HG02610 (cell line): ENCODE measurements at regions not wholly inside any gene's neighbourhood (a gene's known extent, or its start where the extent isn't known, plus 50 kb on each side); places are given as distances from the start of the nearest gene placed in this dataset.
"Not testable (repeated sequence)": the region's sequence is repeated elsewhere in the genome, so short reads cannot be mapped to it uniquely, and the experiment has no call there.

Experiments used
- ATAC-seq: cut with Tn5 transposase; IDR thresholded peaks from one replicate; pipeline ENCODE4 v1.9.1; 2021; ENCODE audit warnings: mild to moderate bottlenecking, moderate library complexity; ENCODE audit not compliant: unreplicated experiment

DNA sequence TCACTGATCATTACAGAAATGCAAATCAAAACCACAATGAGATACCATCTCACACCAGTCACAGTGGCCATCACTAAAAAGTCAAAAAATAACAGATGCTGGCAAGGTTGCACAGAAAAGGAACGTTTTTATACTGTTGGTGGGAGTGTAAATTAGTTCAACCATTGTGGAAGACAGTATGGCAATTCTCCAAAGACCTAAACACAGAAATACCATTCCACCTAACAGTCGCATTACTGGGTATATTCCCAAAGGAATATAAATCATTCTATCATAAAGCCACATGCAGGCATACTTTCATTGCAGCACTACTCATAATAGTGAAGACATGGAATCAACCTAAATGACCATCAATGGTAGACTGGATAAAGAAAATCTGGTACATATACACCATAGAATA, 83.2 kb upstream of the ARID5B start:
- not testable (repeated sequence) for ATAC-seq

DNA sequence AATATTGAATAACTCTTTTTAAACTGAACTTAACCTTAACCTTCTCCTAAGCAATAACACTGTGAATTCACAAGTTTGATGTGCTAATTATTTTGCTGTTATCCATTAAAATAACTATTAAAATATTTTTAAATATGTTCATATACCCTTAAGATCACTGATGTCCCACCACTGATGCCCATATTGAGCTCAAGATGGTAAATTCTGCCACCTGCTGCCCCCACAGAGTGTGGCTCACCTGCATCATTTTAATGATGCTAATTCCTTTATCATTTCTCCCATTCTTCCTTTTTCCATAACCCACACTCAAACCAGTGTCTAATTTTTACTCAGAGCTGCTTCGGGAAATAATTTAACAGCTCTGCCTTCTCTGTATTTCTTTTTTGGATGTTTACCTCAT, 82.3 kb upstream of the ARID5B start:
- no peak for ATAC-seq

DNA sequence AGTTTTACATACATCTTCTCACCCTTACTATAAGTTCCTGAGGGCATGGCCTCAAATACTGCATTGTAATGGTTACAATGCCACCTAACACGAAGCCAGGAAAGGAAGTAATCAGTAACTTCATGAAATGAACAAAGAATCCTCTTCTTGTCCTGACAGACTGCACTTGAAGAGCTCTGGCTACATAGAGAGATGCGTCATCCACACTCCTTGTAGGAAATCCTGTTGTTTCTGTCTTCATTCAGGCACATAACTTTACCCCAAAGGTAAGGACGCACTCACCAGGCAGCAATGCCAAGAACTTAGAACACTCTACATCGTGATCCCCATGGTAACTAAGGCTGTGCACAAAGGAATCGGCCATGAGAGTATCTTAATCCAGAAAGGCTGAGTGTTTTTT, 80.3 kb upstream of the ARID5B start:
- no peak for ATAC-seq

GRCh38 chr10:61821693-61822092, 79.8 kb upstream of the ARID5B start:
- no peak for ATAC-seq

GRCh38 chr10:61822096-61822495, 79.4 kb upstream of the ARID5B start:
- no peak for ATAC-seq

DNA sequence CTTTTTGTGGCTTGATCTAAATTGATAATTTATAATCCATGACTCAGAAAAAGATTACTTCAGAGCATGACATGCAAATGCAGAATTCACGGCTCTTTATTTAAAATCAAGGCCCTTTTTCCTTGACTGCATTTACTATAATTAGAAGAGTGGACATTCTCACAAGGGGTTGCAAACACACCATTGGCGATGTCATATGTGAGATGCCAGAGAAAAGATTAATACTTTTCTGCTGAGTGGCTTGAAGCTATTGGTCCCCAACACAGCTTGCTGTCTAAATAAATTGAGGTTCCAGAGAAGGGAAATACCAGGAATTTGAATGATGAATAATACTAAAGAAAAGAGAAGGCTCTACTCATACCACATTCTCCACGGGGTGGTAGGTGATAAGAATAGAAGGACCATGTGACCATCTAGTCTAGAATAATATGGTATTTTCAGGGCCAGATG, 78.7 kb upstream of the ARID5B start:
- no peak for ATAC-seq

DNA sequence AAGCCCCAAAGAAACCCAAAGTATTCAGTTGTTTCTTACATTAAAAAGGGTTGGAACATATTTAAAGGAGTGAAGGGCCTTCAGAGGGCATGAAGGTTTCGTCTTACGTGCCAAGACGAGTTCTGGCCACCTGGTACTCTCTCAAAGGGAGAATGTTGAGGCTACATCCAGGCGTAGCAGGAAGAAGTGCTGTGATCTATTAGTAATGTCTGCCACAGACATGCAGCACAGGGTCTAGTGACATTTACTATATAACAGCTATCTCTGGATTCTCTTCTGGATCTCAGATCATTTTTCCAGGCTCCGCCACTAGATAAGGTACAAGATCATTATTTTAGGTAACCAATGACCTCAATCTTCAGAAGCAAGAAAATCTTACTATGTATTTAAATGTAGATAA, 76.5 kb upstream of the ARID5B start:
- ATAC-seq = no peak

DNA sequence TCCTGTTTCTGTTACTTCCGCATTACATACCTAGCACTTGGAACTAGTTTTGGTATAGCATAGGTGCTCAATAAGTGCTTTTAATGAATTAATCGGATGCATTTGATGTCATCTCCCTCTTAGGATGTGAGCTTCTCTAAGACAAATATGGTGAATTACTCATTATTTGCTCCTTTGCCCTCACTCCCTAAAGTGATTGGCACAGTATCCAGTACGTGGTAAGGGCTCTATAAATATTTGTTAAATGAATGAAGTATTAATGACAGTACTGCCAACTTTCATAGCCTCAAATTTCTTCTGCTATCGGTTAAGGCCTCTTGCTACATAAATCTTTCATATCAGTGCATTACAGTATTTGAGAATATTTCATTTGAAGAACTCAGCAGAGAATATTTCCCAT, 75.9 kb upstream of the ARID5B start:
- no peak for ATAC-seq

GRCh38 chr10:61828034-61828433, 73.5 kb upstream of the ARID5B start:
- no peak for ATAC-seq

DNA sequence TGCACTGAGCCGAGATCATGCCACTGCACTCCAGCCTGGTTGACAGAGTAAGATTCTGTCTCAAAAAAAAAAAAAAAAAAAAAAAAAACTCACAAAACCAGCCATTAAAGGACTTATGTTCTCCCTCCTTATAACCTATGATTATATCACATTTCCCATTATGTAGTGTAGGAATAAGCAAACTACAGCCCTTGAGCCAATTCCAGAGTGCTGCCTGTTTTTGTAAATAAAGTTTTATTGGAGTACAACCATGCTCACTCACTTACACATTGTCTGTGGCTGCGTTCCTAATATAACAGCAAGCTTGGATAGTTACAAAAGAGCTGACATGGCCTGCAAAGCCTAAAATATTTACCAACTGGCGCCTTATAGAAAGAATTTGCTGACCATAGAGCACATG, 72.7 kb upstream of the ARID5B start:
- no peak for ATAC-seq

DNA sequence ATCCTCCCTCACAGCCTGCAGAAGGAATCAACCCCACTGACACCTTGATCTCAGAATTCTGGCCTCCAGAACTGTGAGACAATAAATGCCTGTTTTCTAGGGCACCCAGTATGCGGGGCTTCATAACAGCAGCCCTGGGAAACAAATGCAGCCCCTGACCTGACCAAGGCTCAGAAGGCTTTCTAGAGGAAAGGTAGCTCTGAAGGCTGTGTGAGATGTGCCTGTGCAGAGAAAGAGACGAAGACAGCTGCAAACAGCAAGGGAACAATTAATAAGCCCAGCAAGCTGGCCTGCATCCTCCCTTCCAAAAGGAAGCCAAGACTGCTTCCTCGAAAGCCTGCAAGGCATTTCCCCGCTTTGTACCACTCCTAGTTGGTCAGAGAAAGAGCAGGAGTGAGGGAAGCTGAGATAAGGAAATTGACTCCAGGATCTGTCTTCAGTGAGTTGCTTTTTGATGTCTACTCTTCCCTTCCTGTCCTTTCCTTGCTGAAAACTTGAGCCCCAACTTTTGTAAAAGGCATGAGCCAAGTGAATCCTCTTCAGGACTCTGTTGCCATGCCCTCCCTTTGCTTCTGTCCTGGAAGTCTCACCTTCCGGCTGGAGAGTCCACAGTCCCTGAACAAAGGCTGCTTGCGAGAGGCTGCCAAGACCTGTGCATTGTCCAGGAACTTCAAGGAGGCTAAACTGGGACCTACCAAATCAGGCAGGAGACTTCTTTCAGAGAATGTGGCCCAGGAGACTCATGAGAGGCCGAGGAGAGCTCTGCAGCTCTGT, 71.2 kb upstream of the ARID5B start:
- no peak for ATAC-seq

DNA sequence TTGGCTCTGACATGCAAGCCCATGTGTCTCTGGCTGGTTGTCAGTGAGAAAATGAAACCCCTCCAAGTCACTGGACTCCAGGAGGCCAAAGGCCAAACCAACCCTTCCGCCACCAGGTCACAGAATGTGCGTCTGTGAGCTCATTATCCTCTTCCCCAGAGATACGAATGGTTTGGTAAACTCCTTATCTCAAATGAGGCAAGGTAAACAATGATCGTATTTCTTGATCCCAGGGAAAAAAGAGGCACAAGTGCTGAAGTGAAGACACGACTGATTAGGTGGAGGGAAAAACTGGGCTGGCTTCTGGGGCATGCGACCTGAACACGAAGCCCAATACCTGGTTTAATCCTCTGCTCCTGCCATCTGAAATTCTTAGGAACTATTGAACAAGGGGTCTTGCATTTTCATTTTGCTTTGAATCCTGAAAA, 70.6 kb upstream of the ARID5B start:
- ATAC-seq = no peak

GRCh38 chr10:61832866-61833481, 68.5 kb upstream of the ARID5B start:
- ATAC-seq = no peak

DNA sequence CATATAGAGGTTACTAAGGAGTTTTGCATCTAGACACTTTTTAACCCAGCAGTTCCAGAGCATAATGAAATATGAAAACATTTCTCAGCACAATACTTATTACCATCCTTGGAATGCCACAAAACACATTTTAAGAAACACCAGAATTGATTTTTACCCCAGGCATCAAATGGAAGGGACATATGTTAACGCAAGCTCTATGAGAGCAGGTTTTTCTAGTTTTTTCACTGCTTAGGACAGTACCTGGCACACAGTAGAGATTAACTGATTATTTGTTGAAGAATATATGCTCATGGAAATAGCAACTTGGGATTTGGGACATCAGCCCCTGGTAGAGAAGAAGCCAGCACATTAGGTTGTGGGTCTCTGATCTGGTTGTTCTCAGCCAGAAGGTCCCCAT, 67.0 kb upstream of the ARID5B start:
- ATAC-seq = no peak

DNA sequence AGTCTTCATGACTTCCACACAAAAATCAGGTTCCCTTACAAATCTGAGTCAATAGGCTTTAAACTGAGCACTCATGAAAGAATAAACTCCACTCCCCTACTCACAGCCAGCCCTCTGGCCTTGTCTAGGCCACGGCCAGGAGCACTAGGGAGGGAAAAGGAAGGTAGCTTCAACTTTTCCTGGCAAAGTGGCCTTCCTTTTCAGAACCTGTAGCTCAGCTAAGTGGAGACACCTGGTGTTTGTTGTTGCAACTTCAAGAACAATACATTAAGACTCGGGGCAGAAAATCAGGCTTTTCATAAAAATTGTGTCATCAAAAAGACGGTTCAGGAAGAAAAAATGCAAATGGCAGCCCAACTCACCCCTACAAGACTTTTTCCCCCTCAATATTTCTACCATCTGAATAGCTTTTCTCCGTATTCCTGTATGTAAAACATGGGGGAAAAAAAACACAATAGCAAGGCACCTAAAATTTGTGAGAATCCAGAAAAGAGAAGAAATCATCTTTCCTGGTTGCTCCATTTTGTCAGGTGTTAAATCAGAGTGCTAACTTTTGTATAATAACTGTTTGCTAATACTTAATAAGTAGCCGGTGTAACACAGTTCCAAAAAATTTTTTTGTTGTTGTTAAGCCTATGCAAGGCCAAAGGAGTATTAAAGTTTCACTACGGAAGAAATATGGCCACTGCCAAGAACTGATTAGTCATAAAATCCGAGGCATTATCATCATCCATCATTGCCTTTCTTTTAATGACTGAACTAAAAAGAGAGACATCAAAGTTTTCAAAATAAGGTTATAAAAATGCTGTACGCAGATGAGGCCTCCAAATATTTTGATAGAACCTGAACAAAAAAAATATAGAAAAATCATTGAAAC, 66.2 kb upstream of the ARID5B start:
- ATAC-seq = peak; percentile 69

GRCh38 chr10:61835946-61836887, 65.3 kb upstream of the ARID5B start:
- ATAC-seq = no peak

DNA sequence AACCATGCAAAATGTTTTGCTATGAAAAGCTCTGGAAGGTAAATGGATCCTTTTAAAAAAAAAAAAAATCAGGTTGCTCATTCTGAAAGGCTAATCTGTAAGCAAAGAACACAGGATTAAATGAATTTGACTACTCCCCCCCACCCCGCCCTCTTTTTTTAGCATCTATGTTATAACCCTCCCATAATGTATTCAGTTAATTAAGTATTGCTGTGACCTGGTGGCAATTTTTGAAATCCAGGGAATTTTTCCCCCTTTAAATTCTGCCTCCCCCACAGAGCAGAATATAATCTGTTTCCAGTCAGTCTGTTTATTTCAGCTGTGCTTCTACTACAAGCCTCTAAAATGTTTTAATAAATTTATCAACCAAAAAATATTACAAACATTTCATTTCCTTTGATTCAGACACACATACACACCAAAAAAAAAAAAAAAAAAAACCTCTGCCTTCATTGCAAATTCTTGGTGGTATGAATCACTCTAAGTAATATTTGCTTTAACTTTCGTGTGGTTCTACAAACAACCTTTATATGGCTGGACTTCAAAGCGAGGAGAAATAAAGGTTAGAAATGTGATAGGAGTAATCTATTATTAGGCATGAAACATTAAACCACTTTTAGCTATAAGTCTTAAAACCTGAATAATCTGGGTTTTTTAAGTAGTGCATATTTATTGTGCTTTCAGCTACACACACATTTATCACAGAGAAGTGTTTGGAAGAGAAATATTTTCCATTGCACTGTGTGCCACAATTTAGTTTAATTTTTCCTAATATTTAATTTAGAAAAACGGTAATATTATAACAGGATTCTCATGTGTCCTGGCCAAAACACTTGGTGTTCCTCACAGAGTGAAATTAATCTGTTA, 64.4 kb upstream of the ARID5B start:
- ATAC-seq = no peak

DNA sequence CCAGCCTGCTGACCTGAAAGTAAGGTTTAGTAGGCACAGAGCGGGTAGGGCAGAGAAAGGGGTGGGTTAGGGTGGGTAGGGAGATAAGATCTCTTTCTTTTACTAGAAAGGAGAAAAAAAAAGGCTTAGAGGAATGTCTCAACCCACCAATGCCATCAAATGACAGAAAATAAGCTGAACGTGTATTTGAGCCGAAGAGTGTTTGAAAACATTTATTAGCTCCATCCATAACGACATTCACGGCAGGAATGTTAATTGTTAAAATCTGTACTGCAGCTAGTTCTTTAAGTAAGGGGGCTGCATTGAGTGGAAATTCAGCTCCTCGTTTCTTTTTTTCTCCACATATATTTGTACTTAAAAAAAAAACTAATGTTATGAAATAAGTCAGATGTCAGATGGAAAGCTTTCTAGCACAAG, 63.7 kb upstream of the ARID5B start:
- ATAC-seq = no peak

DNA sequence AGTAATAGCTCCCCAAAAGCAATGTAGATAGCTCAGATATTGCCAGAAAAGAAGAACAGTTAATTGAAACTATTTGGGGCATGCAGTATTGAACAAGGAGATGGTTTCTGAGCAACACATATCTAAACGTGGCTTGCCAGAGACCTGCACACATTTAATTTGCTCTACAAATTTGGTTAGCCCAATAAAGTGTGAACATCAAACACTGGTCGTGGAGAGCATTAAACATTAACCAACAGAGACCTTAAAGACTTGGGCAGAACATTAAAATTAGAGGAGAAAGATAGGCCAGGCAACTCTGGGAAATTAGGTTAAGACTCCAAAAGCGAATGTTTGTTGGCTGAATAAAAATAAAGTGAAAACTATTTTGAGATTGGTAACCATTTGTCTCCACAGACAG, 61.6 kb upstream of the ARID5B start:
- ATAC-seq = no peak

DNA sequence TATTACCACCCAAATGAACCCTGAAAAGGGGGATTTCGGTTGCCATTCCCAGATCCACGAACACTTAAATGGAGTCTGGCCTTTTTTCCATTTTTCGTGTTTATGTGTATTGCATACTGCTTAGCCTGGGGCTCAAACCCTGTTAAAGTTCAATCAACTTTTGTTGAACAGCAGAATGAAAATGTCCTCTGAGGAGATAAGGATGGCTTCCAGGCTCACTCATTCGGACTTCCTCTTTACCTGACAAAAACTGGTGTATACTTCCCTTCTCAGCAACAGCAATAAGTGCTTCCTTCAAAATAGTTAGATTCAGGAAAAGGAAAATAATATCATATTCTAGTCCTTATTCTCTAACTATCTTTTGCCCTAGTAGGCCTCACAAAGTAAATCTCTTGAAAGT, 61.1 kb upstream of the ARID5B start:
- no peak for ATAC-seq
